Kasumi-1 (cell line): ENCODE measurements at regions not wholly inside any gene's neighbourhood (a gene's known extent, or its start where the extent isn't known, plus 50 kb on each side); places are given as distances from the start of the nearest gene placed in this dataset.
"Not testable (repeated sequence)": the region's sequence is repeated elsewhere in the genome, so short reads cannot be mapped to it uniquely, and the experiment has no call there.

Experiments
- DNase-seq, 2 experiments: peaks; one replicate each; lab custom pipeline; 2025; lab: John Stamatoyannopoulos, UW

- DNase-seq, result no peak
Observed at GRCh38 chr13:89977203-89977602, 1370.3 kb upstream of the MIR17HG start.

DNA sequence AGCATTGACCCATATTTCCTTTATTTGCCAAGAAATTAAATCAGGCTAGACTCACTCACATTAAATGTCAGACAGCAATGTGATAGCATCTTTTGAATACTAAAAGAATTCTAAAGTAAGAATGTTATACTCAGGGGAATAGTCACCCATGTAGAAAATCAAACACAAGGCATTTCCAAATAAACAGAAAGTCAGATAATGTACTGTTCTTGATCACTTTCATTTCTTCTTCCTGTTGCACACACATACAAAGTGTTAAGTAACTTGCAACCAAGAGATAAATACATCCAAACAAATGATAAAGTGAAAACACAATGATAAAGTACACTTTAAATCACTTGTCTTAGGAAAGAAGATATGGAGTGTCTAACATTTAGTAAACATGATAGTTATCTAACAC lies 1366.6 kb upstream of the MIR17HG start:
- no peak for DNase-seq

DNA sequence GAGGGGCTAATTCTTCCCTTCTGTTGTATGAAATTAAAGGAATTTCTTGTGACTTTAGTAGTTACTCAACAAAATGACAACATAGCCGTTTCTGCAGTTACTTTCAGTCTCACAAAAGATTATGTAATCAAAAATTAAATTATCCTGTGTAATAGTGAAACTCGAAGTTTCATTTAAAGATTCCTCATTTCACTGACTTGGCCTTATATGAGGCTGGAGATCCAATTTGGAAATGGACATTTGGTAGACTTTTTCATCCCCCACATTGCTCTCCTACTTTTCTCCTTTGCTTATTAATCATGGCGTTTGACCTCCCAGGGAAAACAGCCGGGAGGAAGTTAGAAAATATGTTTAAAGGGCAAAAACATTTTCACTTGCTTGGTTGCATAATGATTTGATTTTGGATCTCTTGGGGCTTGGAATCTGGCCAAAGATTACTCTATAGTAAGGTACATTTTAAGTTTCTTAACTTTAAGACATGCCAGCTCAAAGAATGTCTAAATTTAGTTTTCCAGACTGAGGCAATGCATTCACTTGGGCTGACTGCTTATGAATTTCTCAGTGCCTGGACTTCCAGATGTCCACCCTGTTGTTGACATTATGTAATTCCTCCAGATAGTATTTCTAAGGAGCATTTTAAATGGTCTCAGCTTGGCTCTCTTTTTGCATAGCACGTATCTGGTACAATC lies 1364.9 kb upstream of the MIR17HG start:
- DNase-seq, result no peak

DNA sequence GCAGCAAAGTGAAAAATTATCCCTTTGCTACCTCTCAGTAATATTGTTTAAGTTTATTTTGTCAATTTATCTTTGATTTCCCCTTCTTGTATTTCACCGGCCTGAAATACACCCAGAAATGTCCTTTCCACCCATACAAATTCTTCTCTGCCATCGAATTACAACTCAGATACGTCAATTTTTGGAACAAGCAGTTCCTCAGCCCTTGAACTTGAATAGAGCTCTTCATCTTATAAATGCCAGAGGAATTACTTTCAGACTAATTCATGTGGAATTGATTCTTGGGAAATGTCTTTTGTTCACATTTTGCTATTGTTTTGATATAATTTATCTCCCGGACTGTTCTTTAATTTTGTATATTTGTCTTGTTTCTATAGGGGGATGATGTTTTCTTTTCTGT lies 1359.3 kb upstream of the MIR17HG start:
- no peak for DNase-seq

GRCh38 chr13:90003566-90003965 lies 1343.9 kb upstream of the MIR17HG start:
- no peak for DNase-seq

DNA sequence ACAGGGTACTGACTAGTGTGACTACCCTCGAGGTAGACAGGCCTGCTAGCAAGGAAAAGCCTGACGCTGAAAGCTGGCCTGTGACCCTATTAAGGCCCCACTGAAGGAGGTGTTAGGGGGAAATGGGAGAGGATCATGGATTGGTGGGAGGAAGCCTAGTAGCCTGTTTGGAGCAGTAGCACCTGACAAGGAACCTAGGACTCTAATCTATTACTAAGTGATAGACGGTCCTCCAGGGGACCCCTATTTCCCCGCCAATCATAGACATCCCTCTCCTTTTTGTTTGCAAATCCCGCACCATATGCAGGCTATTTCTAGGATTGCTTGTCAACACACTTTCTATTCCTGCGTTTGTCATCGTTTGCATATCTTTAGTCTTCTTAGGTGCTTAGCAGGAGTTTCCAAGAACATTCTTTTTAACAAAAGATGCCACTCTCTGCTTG lies 1338.8 kb upstream of the MIR17HG start:
- DNase-seq, result no peak

GRCh38 chr13:90014038-90014437 lies 1333.4 kb upstream of the MIR17HG start:
- no peak for DNase-seq

DNA sequence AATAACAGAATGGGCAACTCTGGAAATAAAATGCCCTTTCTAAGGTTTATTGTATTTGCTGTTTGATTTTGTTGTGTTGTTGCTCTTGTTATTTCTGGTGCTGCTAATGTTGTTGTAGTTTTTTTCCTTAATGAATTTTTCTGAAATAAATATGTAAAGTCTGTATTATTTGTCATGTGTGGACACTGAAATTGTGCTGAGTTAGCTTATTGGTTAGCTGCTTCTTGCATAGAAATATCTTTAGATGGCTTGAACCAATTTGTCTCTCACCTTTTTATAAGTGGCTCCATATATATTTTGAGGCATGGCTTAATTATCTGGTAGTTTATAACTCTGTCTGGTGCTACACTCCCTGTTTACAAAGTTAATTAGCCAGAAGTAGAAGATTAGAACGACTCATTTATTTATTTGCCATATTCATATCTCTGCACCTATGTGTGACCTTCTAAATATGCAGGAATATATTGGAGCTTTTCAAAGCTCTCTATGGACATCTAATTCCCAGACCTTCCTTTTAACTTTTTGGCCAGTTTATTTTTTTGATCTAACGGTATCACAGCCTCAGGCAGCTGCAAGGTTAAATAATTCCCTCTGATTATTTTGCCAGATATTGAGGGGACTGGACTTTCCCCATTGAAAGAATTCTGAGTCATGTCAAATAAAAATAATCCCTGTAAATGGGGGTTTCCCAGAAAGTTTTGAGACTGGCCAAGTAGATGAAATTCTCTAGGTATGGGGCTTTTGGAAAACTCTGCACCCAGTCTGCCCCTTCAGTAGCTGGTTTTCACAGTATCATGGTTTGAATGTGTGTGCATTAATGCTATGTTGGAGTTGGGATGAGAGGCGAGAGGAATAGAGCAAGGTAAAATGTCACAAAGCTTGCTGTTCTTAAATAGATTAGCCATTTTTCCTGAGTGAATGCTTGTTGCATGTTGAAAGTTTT lies 1331.7 kb upstream of the MIR17HG start:
- no peak for DNase-seq

DNA sequence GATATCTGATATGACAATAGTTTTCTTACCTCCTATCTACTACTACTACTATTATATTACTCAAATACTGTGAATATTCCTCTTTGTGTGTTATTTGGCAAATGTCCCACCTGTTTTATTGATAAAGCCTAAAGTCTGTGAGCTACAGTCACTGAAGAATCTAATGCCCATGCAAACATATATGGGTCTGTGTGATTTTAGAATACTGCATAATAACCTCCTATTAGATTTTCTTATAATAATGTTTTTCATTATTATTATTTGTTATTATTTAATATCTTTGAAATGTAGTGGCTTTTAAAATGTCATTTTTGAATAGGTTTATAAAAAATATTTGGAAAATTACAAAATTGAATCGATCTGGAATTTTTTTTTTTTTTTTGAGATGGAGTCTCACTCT lies 1330.8 kb upstream of the MIR17HG start:
- no peak for DNase-seq

DNA sequence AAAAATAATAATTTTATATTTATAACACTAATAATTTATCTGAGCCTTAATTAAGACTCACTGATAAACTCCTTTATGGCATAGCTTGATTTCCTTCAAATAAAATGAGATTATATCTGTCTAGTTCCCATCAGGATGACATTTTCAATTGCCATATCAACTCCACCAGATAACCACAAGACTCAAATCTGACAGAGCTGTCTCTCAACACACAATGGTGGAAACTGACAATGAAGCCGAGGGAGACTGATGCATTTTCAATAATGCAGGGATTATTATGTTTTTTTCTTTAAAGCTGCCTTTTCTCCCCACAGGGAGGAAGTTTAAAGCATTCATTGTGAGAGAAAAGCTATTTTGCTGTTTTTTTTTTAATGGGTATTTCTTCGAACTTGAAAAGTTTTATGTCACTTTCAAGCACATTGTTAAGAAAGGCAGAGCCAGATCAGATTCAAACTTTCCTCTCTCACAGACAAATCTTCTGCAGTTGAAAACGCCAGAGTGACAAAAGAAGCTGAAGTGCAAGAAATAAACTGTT lies 1326.9 kb upstream of the MIR17HG start:
- no peak for DNase-seq

GRCh38 chr13:90027409-90027808 lies 1320.1 kb upstream of the MIR17HG start:
- DNase-seq, result no peak

GRCh38 chr13:90032313-90032712 lies 1315.2 kb upstream of the MIR17HG start:
- DNase-seq, result no peak

- no peak for DNase-seq
Observed at GRCh38 chr13:90032841-90033493, 1314.5 kb upstream of the MIR17HG start.

DNA sequence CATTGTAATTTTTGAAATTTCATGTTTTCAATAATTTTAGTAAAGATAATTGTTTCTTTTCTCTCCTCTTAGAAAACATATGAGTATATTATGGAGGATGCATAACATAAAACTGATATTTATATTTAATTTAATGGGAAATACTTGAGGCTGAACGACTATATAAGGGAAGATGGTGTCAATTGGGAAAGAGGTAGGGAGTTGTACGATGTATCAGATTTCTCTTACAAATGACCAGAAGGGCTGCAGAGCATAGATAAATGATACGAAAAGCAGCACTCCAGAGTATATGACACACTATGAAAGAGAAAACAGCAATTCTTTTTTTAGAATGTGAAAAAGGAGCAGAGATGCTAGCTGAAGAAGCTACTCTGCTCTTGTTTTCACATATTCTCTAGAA lies 1308.0 kb upstream of the MIR17HG start:
- no peak for DNase-seq

GRCh38 chr13:90047600-90047999 lies 1299.9 kb upstream of the MIR17HG start:
- DNase-seq, result no peak

- no peak for DNase-seq
Observed at GRCh38 chr13:90049989-90050671, 1297.4 kb upstream of the MIR17HG start.

DNA sequence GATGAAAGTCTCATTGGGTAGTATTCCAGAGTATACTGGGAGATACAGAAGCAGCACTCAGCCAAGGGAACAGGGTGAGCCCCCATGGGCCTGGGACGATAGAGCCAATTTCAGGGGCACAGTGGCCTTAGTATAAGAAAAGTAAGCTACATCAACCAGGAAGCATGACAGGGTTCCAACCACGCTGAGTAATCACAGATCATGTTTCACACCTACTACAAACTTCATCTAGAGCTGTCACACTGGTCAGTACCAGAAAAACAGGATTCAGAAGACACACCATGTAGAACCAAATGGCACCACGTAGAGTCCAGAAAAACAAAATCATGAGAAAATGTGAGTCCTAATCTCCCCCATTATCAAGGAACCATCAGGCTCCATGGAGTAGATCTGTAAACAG lies 1292.4 kb upstream of the MIR17HG start:
- DNase-seq, result no peak

- DNase-seq, result no peak
Observed at GRCh38 chr13:90055760-90056159, 1291.7 kb upstream of the MIR17HG start.

GRCh38 chr13:90064226-90064625 lies 1283.3 kb upstream of the MIR17HG start:
- not testable (repeated sequence) for DNase-seq

DNA sequence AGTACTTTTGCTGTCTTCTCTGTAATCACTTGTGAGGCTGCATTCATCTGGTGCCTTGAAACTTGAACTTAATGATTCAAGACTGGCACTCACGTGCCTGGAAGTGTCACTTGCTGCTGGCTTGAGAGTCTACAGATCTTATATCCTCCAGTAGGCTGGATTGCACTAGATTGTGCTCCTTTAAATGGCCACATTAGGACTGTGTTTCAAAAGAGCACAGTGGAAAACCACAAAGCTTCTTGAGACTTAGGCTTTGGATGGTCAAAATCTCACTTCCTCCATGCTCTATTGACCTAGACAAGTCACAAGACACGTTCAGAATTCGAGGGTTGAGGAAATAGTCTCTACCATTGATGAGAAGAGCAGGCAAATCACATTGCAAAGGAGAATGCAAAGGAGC lies 1278.8 kb upstream of the MIR17HG start:
- peak; percentile 37 to 50 for DNase-seq

DNA sequence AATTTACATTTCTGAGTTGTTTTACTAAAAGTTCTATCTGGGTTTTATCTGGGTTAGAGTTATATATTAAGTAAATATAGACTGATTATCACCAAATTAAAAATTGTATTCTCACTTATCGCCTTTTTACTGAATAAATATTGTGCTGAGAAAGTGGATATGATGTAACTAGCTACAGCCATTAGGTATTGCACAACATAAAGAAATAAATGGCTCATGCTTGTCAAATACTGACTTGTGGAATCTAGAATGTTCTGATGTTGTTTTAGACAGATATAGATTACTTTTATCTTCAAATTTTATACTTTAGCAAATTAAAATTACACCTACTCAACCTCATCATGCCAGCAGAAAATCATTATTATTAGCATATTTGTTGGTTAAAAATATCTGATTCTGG lies 1277.1 kb upstream of the MIR17HG start:
- no peak for DNase-seq
